CD14-positive monocyte (primary cell): ENCODE measurements at regions not wholly inside any gene's neighbourhood (a gene's known extent, or its start where the extent isn't known, plus 50 kb on each side); places are given as distances from the start of the nearest gene placed in this dataset.

Experiments
- DNase-seq, 3 donors: peaks; one replicate each; pipeline ENCODE4 v3.0.0-alpha.2; 2011 to 2022
- H2AFZ ChIP-seq: 2 replicates; pipeline ENCODE4 v1.6.0; 2012; ENCODE audit warnings: mild to moderate bottlenecking, low read depth, low read length, inconsistent platforms; ENCODE audit not compliant: insufficient read depth, poor library complexity, severe bottlenecking
- H3K27ac ChIP-seq, 2 donors: 1 replicate in 1 of 2; 2 replicates in 1 of 2; pipeline ENCODE4 v1.5.1; 2012 to 2013; ENCODE audit warnings: low read length in 2 of 2, control low read depth in 1 of 2, inconsistent platforms in 1 of 2, low read depth in 1 of 2, mild to moderate bottlenecking in 1 of 2
- H3K27me3 ChIP-seq, 2 donors: one replicate each; pipeline versions ENCODE4 v1.6.0 to v1.6.1; 2011 to 2013; ENCODE audit warnings: low read length in 2 of 2; ENCODE audit not compliant: control insufficient read depth in 2 of 2, insufficient read depth in 2 of 2
- H3K36me3 ChIP-seq, 2 donors: replicated peaks in 1 of 2; 1 replicate in 1 of 2; 2 replicates in 1 of 2; pipeline versions ENCODE4 v1.5.1 to v1.6.1; 2012 to 2013; ENCODE audit warnings: low read length in 2 of 2, control low read depth in 1 of 2, inconsistent platforms in 1 of 2, mild to moderate bottlenecking in 1 of 2; ENCODE audit not compliant: insufficient read depth in 2 of 2, control insufficient read depth in 1 of 2
- H3K4me1 ChIP-seq, 2 donors: 1 replicate in 1 of 2; 2 replicates in 1 of 2; pipeline versions ENCODE4 v1.5.1 to v1.6.1; 2012 to 2013; ENCODE audit warnings: low read length in 2 of 2, control low read depth in 1 of 2, inconsistent platforms in 1 of 2, mild to moderate bottlenecking in 1 of 2, moderate library complexity in 1 of 2; ENCODE audit not compliant: insufficient read depth in 2 of 2, control insufficient read depth in 1 of 2
- H3K4me2 ChIP-seq: replicated peaks from 2 replicates; pipeline ENCODE3; 2012; ENCODE audit warnings: low read length, moderate library complexity, mild to moderate bottlenecking; ENCODE audit not compliant: poor library complexity, severe bottlenecking; ENCODE audit errors: extremely low read depth
- H3K4me3 ChIP-seq, 3 experiments: fragments of 200-600 bp in 1 of 3; sonication (generic) in 1 of 3; replicated peaks in 1 of 3; 1 replicate in 2 of 3; 2 replicates in 1 of 3; pipeline ENCODE4 v1.5.1; 2011 to 2013; ENCODE audit warnings: low read length in 3 of 3, mild to moderate bottlenecking in 3 of 3, control low read depth in 2 of 3, low read depth in 2 of 3, inconsistent platforms in 1 of 3, moderate library complexity in 1 of 3
- H3K79me2 ChIP-seq: 2 replicates; pipeline ENCODE4 v1.6.0; 2012; ENCODE audit warnings: mild to moderate bottlenecking, control low read depth, inconsistent platforms, low read length, moderate library complexity; ENCODE audit not compliant: insufficient read depth
- H3K9ac ChIP-seq: 2 replicates; pipeline ENCODE4 v1.6.0; 2017; ENCODE audit warnings: low read length, mild to moderate bottlenecking; ENCODE audit not compliant: insufficient read depth, poor library complexity, severe bottlenecking
- H3K9me3 ChIP-seq, 2 donors: replicated peaks in 1 of 2; 1 replicate in 1 of 2; 2 replicates in 1 of 2; pipeline versions ENCODE4 v1.5.1 to v1.6.1; 2012 to 2013; ENCODE audit warnings: low read length in 2 of 2, control low read depth in 1 of 2; ENCODE audit not compliant: control insufficient read depth in 1 of 2, insufficient read depth in 1 of 2
- H4K20me1 ChIP-seq: 2 replicates; pipeline ENCODE4 v1.6.0; 2012; ENCODE audit warnings: mild to moderate bottlenecking, low read length, control low read depth, moderate library complexity; ENCODE audit not compliant: insufficient read depth
- H3K27ac Mint-ChIP-seq, 7 donors: one replicate each; pipeline ENCODE4 v1.8.0; 2020; ENCODE audit warnings: mild to moderate bottlenecking in 7 of 7, mixed read lengths in 7 of 7, moderate library complexity in 6 of 7, inconsistent platforms in 2 of 7
- H3K27me3 Mint-ChIP-seq, 3 donors: one replicate each; pipeline ENCODE4 v1.8.0; 2021 to 2022; ENCODE audit warnings: low read depth in 3 of 3, mild to moderate bottlenecking in 3 of 3, mixed read lengths in 3 of 3, moderate library complexity in 3 of 3, inconsistent platforms in 1 of 3
- H3K36me3 Mint-ChIP-seq, 2 donors: one replicate each; pipeline ENCODE4 v1.8.0; 2020; ENCODE audit warnings: mixed read lengths in 2 of 2, inconsistent platforms in 1 of 2, mild to moderate bottlenecking in 1 of 2
- H3K4me1 Mint-ChIP-seq: one replicate; pipeline ENCODE4 v1.8.0; 2020; ENCODE audit warnings: mild to moderate bottlenecking, mixed read lengths
- H3K4me3 Mint-ChIP-seq, 2 donors: one replicate each; pipeline ENCODE4 v1.8.0; 2020; ENCODE audit warnings: mild to moderate bottlenecking in 2 of 2, mixed read lengths in 2 of 2, moderate library complexity in 1 of 2
- H3K9me3 Mint-ChIP-seq, 7 donors: one replicate each; pipeline ENCODE4 v1.8.0; 2020 to 2022; ENCODE audit warnings: mixed read lengths in 7 of 7, mild to moderate bottlenecking in 6 of 7, moderate library complexity in 6 of 7, inconsistent platforms in 2 of 7
- CTCF ChIP-seq: fragments of 200-600 bp; IDR thresholded peaks from one replicate; pipeline ENCODE4 v1.8.0; 2022; ENCODE audit warnings: antibody characterized with exemption, mild to moderate bottlenecking
- WGBS: methylation state at CpG from one replicate; pipeline ENCODE4 v1.1.5; 2013; ENCODE audit warnings: missing lambda C conversion rate; ENCODE audit not compliant: insufficient coverage; 5-methylcytosine and 5-hydroxymethylcytosine counted together
- intact Hi-C, 2 donors: fragments of 100-400 bp; cut with micrococcal nuclease; formaldehyde crosslinking; loops; one replicate each; pipeline versions ENCODE4 v1.15.0 to v1.15.1; 2023

DNA sequence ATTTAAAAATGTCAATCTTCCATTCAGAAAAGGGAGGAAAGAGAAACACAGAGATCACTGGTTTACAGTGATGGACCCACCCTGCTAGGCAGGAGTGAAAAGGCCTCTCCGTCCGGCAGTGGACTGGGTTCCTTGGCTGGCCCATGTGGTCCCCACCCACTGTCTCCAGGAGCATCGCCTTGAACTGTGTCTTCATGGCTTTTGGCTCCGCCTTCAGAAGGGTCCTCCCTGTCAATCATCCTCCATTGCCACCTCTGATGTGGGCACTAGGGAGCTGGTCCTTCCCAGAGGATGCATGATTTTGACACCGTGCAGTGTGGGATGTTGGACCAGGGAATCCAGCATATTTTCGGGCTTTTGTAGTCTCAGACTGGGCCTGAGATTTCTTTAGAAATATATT is 58.2 kb upstream of the B3GAT1 start:
- no peak for TF ChIP-seq CTCF
- 93% methylated on average over 2 of the region's 6 CpGs for WGBS

DNA sequence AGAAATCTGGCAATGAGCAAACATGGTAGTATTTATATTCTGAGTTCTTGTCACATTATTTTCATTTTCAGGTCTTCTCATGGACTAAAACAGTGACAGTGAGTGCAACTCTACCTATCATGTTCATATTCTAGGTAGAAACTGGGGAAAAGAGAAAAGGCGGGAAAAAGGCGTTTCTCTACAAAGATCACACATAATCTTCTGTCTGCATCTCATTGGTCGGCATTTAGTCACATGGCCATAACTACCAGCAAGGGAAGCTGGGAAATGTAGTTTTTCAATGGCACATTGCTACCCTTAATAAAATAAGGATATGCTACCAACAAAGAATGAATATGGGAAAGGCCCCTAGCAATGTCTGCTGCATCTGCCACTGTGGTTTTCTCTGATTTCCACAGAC is 57.6 kb upstream of the B3GAT1 start:
- DNase-seq: no peak
- Histone ChIP-seq H3K79me2 (no peaks in the 10 kb centered on the region), H3K9me3 (no peaks in the 10 kb centered on the region), H3K27me3 (peaks cover 0 to 3% of the 10 kb centered on the region in 2 donors), H3K9ac (no peak overlapping the region), H4K20me1 (no peaks in the 10 kb centered on the region), H3K4me1 (no peaks in the 10 kb centered on the region), H3K4me3 (no peak overlapping the region), H3K27ac (no peak overlapping the region), H3K4me2 (no peak overlapping the region), H3K36me3 (no peaks in the 10 kb centered on the region), H2AFZ (no peak overlapping the region)
- intact Hi-C loops: no loop called here
- Mint-ChIP-seq H3K27ac (no peak overlapping the region), H3K4me3 (no peak overlapping the region), H3K27me3 (peaks cover 11 to 16% (median 13%) of the 10 kb centered on the region in 3 donors), H3K36me3 (no peaks in the 10 kb centered on the region), H3K9me3 (peaks cover 0 to 7% (median 0%) of the 10 kb centered on the region in 7 donors), H3K4me1 (no peaks in the 10 kb centered on the region)
- WGBS: no CpG with 5 or more reads among the region's 3 CpGs
- no peak for TF ChIP-seq CTCF

More for the DNA sequence above, 58.2 kb upstream of the B3GAT1 start:
- Histone ChIP-seq H3K27me3 (peaks cover 0 to 3% of the 10 kb centered on the region in 2 donors), H3K27ac (no peak overlapping the region), H3K36me3 (no peaks in the 10 kb centered on the region), H3K4me3 (no peak overlapping the region), H2AFZ (no peak overlapping the region), H3K79me2 (no peaks in the 10 kb centered on the region), H3K9ac (no peak overlapping the region), H3K9me3 (no peaks in the 10 kb centered on the region), H3K4me2 (no peak overlapping the region), H4K20me1 (no peaks in the 10 kb centered on the region), H3K4me1 (no peaks in the 10 kb centered on the region)
- Mint-ChIP-seq H3K9me3 (peaks cover 0 to 7% (median 0%) of the 10 kb centered on the region in 7 donors), H3K36me3 (no peaks in the 10 kb centered on the region), H3K4me1 (no peaks in the 10 kb centered on the region), H3K4me3 (no peak overlapping the region), H3K27me3 (peaks cover 11 to 16% (median 13%) of the 10 kb centered on the region in 3 donors), H3K27ac (no peak overlapping the region)
- intact Hi-C loops: no loop called here
- no peak for DNase-seq
